NCI-H524 (cell line): ENCODE measurements at regions not wholly inside any gene's neighbourhood (a gene's known extent, or its start where the extent isn't known, plus 50 kb on each side); places are given as distances from the start of the nearest gene placed in this dataset.
A peak's percentile ranks its signal among the peaks of the same experiment; 100 is the strongest.

Experiments
- DNase-seq, 2 experiments: peaks; one replicate each; lab custom pipeline; 2025; lab: John Stamatoyannopoulos, UW

DNA sequence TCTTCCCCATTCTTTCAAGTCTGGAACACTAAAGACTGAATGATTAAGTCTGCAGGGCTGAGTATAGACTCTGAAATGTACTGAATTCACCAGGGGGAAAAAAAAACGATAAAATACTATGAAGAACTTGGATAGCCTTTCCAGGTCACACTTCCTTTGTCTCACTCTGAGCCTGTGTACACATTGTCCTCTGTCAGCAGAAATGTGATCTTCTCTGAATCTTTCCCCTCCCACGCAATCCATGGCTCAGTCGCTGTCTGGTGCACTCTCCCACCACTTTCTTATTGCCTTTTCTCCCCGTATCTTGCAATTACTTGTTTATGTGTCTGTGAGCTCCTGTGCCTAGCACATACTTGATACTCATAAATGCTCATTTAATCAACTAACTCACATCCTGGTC is 212.6 kb upstream of the RSPO3 start:
- DNase-seq = no peak

DNA sequence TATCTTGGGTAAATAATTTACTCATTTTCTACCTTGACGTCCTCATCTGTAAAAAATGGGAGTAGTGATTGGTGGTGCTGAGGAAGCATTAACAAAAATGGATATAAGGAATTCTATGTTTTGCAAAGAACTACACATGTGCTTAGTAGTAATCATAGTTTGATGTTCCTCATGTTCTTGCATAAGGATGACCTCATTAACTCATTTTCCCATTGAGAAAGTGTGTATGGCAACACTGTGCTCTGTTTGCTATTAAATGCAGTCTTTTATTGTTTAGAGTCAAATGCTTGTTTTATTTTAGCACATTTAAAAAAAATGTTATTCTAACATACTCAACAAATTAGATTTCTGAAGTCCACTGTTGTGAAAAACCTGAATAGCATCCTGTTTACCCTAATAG is 211.2 kb upstream of the RSPO3 start:
- no peak for DNase-seq

DNA sequence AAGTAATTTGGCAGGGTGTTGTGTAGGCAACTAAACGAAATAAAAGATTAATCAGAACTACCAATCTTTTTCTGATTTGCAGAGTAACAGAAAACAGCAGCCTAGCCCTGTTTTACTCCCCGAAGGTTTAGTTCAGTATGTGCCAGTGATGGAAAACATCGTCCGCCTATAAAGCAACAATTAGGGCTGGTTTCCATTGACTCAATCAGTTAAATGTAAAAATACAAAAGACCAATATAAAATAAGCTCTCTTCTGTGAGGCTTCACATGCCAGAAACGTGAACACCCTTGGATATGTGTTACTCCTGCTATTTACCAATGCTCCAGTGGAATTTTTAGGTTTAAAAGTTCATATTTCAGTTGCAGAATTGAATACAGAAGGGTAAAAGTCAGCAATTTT is 210.5 kb upstream of the RSPO3 start:
- no peak for DNase-seq

DNA sequence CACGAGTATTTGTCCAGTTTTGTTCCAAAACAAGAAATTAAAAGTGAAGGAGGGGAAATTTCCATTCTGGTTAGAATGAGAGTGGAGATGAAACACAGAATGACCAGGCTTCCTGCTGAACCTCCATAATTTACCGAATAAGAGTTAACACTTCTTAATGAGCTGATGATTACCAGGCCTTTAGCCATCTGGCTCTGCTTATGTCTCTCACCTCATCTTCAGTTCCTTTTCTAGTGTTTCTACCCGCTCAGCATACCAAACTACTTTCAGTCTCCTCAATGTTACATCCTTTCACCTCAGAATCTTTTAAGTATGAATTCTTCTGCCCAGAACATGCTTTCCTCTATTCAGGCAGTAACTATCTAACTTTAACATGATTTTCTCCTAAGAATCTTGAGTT is 209.0 kb upstream of the RSPO3 start:
- DNase-seq = peak; percentile 3 to 62

DNA sequence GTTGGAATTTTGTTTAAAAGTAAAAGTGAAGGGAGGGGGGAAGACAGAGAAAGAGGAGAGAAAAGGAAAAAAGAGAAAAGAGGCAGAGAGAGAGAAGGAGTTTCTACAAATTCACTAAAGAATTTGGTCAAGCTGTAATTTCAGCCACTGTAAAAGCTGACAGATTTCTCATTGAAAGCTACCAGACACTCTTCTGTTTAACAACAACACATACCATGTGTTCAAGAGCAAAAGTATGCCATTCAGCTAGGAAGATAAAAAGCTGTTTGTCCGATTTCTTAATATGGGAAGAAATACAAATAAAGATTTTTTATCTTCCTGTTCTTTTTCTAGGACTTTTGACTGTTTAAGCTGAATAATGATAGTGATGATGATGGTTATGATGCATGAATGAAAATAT is 204.8 kb upstream of the RSPO3 start:
- no peak for DNase-seq

DNA sequence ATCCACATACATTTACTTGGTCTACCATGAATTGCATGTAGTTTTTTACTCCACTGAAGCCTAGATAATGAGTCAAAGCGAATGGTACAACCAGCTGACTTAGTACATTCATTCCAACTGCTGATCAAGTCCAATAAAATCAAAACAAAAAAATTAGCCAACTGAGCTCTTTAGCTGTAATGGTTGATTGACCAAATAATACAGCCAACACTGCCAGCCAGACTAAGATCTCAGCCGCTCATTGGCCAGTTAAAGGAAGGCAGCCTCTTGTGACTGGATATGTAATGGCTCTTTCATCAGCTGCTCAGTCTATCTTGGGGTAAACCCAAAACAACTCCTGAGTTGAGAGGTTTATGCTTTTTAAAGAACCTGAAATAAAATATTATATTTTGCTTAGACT is 204.3 kb upstream of the RSPO3 start:
- no peak for DNase-seq

DNA sequence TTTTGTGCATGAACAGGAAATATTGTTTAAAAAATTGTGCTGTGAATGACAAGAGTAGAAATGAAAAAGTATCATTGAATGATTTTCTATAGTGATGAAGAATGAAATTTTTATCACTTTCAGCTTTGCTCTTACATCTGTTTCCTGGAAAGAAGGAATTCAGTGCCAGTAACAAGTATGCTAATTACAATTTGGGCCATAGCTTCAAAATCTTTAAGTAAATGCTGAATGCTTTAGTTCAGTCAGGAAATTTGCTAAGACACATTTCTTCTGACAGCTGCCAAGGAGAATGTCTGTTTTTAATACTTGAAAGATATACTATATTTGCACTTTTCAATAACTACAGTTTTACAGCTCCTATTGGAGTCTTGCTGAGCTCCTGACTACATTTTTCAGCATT is 203.7 kb upstream of the RSPO3 start:
- DNase-seq = no peak

DNA sequence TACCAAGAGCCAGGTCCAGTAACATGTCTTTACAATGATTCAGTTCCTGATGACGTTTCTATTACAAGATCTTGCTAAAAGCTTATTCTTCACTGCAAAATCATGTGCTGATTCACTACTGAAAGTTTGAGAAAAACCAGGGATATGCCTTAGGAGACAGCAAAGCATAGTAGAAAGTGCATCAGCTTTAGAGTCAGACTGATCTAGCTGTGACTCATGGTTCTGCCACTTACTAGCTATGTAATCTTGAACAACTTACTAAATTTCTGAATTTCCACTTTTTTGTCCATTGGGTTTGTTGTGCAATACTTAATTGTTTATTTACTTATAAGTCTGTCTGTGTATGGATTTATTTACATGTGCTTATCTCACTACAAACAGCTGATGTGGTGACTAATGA is 198.5 kb upstream of the RSPO3 start:
- DNase-seq = no peak

DNA sequence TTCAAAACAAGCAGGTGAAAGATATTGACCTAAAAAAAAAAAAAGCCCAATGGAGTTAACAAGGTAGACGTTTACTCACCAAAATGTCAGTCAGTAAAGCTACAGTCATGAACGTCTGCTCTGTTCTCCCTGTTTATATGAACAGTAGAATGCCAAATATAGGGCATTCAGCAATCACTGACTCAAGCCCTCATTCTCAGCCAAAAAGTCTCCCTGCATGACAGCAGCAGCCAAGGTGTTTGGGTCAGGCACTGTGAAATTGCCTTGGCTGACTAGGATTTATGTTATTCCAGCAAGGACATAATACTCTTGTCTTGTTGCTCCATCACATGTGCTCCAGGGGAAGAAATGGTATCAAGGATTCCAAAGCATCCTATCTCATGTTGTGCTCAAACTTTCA is 194.7 kb upstream of the RSPO3 start:
- no peak for DNase-seq

DNA sequence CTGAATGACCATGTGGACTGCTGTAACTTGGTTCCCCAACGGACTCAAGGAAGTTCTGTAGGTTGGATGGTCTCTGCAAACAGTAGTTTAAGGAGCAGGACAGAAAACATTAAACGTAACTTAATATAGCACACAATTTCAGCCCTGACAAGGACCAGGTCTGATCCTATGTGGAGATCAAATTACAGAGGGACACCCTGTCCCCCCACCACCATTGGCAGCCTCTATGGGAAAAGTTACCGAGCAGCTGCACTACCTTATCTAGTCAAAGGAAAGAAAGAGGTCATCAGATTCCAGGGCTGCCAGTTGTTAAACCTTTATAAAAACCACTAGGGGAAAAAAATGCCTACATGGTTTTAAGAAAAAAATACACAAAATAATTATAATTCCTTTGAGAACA is 191.5 kb upstream of the RSPO3 start:
- DNase-seq = no peak

DNA sequence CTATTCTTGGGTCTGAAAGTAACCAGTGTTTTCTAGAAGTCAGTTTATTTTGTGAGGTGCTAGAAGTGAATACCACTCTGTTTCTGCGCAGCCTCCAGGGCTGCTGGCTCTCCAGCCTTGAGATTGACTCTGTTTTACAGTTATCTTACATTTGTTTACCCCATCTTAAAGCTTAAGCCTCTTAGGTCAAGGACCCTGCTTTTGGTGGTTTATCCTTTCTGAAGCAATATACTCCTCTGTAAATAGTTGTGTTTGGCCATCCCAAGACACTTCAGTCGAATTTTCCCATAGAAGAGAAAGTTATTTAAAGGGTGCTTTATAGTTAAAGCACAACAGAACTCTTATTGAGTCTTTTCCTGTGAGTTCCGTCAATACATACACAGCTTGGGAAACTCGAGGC is 190.6 kb upstream of the RSPO3 start:
- no peak for DNase-seq

DNA sequence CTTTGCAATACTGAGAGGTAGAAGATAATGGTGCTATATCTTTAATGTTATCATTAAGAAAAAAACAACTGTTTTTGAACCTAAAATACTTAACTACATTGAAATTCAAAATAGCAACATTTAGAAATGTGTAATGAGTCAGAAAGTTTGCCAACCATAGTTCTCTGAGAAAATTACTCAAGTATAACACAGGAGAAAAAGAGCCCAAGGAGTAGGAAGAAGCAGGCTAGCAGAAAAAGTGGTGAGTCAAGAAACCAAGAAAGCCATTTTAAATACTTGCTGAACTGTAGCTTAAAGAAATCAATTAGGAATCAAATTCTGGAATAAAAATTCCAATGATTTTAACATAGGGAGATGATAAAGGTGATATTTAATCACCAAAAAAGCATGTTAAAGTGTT is 181.0 kb upstream of the RSPO3 start:
- DNase-seq = no peak

DNA sequence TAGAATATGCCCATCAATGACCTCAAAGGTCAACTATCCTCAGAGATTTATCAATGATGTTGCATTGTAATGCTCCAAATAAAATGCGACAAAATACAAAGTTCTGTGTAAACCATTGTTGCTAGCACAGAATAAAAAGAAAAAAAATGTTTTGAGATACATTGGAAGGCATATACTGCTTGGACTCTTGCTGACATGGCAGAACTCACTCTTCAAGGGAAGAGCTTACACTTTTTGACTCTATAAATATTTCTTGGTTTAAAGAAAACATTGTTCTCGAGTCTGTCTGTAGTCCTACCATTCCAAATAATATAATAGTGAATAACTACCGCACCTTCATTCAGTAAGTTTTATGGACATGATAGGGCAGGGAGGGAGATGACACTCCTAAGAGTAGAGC is 178.7 kb upstream of the RSPO3 start:
- DNase-seq = no peak

DNA sequence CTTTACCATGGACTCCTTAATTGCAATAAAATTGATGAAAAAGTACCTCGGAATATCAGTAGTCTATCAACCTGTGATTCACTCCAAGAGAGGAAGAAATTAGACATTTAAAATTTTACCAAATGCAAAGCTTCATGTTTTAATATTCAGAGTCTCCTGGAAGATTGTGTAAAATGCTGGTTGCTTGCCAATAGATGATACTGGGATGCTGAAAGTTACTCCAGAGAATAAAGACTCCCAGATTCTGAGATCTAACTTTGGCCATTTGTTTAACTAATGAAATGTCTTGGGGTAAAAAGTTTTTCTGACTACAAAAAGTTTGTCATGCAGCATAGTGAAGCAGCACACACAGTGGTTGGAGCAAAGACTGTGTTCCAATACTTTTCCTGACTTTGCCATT is 176.7 kb upstream of the RSPO3 start:
- no peak for DNase-seq

DNA sequence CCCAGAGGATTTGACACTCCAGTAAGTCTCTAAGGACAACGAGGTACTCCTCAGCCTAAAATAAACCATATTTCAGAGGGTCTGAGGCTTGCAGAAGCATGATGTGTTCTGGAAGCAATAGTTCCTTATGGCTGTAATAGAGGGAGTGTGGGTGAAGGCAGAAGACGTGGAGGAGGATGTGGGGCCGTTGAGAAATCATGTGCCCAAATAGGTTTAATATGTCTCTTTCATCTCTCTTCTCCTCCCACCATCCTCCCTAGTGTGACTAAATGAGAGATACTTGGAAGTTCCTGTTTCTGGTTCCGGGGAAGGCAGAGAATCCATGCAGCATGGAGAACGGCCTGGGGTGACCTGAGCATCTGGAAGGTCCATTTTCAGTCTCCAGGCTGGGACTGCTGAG is 174.0 kb upstream of the RSPO3 start:
- DNase-seq = no peak

DNA sequence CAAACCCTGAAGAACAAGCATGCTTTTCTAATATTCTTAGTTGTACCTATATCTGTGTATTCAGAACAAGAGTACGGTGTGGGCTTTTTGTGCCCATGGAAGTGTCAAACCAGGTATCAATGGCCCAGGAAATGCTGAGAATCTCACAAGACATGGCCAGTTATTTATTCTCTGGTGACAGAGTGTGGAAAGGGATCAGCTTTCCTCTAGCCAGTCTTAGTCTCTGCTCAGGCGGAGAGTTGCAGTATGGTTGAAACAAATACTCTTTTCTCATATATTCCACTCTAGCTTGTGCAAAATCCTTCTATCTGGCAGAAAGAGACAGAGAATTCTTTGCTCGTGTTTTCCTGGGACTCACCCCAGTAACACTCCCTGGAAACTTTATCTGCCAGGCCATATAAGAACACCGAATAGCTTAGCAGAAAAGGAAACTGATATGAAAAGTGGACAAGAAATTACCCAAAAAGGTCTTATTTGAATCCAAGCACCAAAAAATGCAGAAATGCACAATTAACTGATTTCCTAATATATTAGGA is 173.3 kb upstream of the RSPO3 start:
- no peak for DNase-seq

DNA sequence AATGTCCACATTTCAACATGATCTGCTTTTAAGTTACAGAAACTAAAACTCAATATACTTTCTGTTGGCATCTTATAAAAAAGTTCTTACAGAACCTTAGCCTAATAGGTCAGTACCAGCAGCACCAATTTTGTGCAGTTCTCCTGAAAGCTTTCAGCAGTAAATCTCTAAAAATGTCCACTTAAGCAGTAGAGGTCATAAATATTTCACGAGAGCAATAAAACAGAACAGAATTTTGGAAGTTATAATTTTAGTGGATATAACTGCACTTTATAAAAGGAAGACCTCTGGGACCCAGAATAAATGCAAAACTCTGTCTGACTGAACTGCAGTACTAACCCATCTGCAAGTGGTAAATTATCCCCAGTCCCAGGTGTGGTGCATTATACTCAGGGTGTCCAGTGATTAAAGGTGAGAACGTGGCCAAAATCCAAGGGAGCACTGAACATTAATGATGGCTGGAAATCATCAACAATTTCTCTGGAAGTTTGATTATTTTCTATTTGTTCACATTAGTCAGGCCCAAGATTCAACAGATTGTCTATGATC is 172.6 kb upstream of the RSPO3 start:
- DNase-seq = no peak

DNA sequence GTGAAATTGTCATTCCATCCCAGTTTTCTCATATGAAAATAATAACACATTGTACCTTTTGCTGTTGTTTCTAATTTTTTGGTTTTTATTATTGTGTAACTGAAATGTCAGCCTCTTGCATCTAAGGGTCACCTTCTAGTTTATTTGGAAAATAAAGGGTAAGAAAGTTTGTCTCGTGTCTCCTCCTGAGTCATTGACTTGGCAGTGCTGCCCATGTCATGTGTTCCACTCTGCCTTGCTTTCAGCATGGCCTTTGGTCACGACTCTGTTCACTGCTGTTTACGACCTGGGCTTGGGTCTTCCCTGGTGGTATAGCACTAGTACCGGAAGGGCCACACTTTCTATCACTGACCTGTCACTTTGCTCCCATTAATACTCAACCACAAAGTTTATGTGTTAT is 171.4 kb upstream of the RSPO3 start:
- no peak for DNase-seq

DNA sequence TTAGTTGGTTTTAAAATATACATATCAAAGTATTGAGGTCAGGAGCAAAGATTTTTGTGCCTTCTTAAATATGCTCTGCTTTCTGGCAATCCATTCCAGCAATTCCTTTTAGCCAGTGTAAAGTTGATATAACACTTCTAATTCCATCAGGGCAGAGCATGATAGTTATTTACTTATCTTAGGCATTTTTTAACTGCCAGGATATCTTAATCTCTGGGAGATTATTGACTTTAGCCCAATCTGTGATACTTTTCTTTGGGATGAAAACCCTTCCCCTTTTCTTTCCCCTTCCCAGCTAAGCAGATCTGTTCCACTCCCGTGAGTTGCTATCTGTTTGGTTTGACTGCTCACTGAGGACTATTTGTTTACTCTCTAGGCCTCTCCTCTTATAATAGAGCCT is 168.7 kb upstream of the RSPO3 start:
- no peak for DNase-seq

DNA sequence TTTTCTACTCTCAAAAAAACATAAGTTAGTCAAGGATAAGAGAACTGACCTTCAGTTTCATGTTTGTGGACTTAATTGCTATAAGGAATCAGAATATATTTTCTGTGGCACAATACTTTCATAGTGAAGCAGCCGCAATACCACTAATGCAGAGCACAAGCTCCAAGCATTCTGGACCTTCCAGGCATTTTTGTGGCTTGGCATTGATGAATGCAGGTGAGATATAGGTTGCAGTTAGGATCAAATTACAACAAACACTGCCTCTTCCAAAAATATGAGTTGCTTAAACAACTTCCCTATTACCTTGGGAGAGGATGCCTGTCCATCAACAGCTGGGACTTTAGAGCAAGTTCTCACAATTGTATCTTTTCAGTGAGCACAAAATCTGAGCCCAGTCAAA is 162.8 kb upstream of the RSPO3 start:
- no peak for DNase-seq

DNA sequence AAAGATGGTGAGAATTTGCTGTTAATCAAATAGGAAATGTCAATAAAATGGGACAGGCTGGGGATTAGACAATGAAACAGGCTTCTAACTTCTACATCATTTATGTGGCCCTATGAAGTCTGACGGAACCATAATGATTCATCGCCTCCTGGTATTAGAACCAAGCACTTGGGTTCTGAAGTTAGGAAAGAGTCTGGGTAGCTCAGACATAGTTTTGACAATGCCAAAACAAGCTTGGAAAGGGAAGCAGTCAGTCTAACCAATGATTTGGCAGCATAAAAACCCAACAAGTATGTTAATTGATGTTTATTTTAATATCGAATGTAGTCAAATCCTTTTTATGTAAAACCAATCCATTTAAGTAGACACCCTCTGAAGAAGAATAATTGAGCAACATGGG is 160.8 kb upstream of the RSPO3 start:
- no peak for DNase-seq

DNA sequence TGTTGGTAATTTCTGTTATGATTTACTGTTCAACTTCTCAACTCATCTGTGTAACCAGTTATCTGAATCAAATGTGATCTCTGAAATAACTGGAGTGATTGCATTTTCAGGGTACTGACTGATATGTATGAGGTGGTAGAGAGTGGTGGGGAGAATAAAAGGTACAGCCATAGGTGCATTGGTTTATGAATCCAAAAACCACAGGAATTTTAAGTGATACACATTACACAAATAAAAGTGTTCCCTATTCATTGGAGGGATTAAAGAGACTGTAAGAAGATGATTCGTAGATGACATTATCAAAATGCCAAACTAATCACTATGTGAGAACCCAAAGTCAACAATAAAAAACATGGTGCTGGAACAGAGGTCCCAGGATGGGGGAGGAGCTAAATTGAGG is 158.7 kb upstream of the RSPO3 start:
- DNase-seq = no peak

DNA sequence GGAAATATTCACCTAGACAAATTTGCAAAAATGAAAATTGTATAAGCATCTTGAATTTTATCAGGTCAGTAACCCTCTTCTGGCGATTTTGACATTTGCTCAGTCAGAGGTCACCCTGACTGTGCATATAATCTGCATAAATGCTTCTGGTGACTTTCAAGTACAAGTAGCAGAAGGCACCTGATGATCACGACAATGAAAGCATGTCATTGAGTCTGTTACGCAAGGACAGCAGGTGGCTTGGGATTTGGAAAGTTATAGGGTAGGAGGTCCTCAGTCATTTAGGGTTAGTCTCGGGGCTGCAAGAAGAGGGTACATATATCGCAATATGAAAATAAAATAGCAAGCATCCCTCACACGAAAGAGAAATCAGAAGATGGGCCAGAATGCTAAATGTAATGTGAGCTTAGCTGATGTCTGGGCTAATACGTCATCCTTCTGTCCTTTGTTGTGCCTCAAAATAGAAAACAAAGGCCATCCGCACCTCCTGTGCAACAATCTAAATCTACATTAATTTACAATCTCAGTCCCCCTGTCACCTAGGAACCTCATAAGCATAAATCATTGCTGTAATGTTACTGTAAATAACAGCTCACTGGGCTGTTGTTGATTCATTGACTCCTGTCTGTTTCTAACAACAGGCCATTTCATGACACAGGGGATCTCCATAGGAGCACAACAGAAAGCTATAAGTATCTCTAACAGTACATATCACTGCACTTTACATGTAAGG is 155.2 kb upstream of the RSPO3 start:
- peak in 1 of 2 experiments; percentile 57 for DNase-seq
